ENCODE measurements at regions not wholly inside any gene's neighbourhood (a gene's known extent, or its start where the extent isn't known, plus 50 kb on each side); places are given as distances from the start of the nearest gene placed in this dataset.

DNA sequence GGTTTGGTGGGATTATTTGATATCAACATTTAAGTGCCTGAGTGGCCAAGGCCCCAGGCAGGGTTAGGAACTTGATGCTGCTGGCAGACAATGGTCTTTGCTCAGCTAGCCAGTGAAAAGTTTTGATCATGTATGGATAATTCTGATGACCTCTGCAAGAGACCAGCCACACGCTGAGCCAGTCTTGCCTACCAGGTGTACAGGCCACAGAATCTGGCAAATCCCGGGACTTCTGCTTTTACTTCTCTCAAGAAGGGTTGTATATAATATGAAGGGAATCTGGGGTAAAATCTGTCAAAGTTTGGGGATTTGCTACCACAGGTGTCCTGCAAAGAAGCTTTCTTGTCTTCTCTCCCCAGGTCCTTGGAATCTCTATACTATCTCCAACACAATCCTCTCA, 331.4 kb upstream of the GOLIM4 start:
- TF ChIP-seq, protein P1, sequence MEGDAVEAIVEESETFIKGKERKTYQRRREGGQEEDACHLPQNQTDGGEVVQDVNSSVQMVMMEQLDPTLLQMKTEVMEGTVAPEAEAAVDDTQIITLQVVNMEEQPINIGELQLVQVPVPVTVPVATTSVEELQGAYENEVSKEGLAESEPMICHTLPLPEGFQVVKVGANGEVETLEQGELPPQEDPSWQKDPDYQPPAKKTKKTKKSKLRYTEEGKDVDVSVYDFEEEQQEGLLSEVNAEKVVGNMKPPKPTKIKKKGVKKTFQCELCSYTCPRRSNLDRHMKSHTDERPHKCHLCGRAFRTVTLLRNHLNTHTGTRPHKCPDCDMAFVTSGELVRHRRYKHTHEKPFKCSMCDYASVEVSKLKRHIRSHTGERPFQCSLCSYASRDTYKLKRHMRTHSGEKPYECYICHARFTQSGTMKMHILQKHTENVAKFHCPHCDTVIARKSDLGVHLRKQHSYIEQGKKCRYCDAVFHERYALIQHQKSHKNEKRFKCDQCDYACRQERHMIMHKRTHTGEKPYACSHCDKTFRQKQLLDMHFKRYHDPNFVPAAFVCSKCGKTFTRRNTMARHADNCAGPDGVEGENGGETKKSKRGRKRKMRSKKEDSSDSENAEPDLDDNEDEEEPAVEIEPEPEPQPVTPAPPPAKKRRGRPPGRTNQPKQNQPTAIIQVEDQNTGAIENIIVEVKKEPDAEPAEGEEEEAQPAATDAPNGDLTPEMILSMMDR (conservative IDR thresholded peaks at IDR 0.05; ENCODE audit: low read depth in 2 of 2): no peak
- TF ChIP-seq EZH2 (IDR thresholded peaks at IDR 0.05; ENCODE audit: low read depth, unreplicated experiment) (no peak), POLR2AphosphoS5 (IDR thresholded peaks at IDR 0.05; ENCODE audit: low read depth) (no peak), CREB1 (CRISPR knock-in tag; IDR thresholded peaks at IDR 0.05; ENCODE audit: low read depth) (no peak)
- TF ChIP-seq, protein P2, sequence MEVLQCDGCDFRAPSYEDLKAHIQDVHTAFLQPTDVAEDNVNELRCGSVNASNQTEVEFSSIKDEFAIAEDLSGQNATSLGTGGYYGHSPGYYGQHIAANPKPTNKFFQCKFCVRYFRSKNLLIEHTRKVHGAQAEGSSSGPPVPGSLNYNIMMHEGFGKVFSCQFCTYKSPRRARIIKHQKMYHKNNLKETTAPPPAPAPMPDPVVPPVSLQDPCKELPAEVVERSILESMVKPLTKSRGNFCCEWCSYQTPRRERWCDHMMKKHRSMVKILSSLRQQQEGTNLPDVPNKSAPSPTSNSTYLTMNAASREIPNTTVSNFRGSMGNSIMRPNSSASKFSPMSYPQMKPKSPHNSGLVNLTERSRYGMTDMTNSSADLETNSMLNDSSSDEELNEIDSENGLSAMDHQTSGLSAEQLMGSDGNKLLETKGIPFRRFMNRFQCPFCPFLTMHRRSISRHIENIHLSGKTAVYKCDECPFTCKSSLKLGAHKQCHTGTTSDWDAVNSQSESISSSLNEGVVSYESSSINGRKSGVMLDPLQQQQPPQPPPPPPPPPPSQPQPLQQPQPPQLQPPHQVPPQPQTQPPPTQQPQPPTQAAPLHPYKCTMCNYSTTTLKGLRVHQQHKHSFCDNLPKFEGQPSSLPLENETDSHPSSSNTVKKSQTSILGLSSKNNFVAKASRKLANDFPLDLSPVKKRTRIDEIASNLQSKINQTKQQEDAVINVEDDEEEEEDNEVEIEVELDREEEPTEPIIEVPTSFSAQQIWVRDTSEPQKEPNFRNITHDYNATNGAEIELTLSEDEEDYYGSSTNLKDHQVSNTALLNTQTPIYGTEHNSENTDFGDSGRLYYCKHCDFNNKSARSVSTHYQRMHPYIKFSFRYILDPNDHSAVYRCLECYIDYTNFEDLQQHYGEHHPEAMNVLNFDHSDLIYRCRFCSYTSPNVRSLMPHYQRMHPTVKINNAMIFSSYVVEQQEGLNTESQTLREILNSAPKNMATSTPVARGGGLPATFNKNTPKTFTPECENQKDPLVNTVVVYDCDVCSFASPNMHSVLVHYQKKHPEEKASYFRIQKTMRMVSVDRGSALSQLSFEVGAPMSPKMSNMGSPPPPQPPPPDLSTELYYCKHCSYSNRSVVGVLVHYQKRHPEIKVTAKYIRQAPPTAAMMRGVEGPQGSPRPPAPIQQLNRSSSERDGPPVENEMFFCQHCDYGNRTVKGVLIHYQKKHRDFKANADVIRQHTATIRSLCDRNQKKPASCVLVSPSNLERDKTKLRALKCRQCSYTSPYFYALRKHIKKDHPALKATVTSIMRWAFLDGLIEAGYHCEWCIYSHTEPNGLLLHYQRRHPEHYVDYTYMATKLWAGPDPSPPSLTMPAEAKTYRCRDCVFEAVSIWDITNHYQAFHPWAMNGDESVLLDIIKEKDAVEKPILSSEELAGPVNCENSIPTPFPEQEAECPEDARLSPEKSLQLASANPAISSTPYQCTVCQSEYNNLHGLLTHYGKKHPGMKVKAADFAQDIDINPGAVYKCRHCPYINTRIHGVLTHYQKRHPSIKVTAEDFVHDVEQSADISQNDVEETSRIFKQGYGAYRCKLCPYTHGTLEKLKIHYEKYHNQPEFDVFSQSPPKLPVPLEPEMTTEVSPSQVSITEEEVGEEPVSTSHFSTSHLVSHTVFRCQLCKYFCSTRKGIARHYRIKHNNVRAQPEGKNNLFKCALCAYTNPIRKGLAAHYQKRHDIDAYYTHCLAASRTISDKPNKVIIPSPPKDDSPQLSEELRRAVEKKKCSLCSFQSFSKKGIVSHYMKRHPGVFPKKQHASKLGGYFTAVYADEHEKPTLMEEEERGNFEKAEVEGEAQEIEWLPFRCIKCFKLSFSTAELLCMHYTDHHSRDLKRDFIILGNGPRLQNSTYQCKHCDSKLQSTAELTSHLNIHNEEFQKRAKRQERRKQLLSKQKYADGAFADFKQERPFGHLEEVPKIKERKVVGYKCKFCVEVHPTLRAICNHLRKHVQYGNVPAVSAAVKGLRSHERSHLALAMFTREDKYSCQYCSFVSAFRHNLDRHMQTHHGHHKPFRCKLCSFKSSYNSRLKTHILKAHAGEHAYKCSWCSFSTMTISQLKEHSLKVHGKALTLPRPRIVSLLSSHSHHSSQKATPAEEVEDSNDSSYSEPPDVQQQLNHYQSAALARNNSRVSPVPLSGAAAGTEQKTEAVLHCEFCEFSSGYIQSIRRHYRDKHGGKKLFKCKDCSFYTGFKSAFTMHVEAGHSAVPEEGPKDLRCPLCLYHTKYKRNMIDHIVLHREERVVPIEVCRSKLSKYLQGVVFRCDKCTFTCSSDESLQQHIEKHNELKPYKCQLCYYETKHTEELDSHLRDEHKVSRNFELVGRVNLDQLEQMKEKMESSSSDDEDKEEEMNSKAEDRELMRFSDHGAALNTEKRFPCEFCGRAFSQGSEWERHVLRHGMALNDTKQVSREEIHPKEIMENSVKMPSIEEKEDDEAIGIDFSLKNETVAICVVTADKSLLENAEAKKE (CRISPR knock-in tag; IDR thresholded peaks at IDR 0.05): no peak
- TF ChIP-seq, protein P3, sequence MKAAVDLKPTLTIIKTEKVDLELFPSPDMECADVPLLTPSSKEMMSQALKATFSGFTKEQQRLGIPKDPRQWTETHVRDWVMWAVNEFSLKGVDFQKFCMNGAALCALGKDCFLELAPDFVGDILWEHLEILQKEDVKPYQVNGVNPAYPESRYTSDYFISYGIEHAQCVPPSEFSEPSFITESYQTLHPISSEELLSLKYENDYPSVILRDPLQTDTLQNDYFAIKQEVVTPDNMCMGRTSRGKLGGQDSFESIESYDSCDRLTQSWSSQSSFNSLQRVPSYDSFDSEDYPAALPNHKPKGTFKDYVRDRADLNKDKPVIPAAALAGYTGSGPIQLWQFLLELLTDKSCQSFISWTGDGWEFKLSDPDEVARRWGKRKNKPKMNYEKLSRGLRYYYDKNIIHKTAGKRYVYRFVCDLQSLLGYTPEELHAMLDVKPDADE (IDR thresholded peaks at IDR 0.05): no peak
- TF ChIP-seq, protein P4, sequence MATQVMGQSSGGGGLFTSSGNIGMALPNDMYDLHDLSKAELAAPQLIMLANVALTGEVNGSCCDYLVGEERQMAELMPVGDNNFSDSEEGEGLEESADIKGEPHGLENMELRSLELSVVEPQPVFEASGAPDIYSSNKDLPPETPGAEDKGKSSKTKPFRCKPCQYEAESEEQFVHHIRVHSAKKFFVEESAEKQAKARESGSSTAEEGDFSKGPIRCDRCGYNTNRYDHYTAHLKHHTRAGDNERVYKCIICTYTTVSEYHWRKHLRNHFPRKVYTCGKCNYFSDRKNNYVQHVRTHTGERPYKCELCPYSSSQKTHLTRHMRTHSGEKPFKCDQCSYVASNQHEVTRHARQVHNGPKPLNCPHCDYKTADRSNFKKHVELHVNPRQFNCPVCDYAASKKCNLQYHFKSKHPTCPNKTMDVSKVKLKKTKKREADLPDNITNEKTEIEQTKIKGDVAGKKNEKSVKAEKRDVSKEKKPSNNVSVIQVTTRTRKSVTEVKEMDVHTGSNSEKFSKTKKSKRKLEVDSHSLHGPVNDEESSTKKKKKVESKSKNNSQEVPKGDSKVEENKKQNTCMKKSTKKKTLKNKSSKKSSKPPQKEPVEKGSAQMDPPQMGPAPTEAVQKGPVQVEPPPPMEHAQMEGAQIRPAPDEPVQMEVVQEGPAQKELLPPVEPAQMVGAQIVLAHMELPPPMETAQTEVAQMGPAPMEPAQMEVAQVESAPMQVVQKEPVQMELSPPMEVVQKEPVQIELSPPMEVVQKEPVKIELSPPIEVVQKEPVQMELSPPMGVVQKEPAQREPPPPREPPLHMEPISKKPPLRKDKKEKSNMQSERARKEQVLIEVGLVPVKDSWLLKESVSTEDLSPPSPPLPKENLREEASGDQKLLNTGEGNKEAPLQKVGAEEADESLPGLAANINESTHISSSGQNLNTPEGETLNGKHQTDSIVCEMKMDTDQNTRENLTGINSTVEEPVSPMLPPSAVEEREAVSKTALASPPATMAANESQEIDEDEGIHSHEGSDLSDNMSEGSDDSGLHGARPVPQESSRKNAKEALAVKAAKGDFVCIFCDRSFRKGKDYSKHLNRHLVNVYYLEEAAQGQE (IDR thresholded peaks at IDR 0.05; ENCODE audit: unreplicated experiment): no peak

All from GM23338 (cell line).